IMR-90 (cell line): ENCODE measurements at regions not wholly inside any gene's neighbourhood (a gene's known extent, or its start where the extent isn't known, plus 50 kb on each side); places are given as distances from the start of the nearest gene placed in this dataset.

Source experiments
- ATAC-seq: fragments of 200-7000 bp; cut with Tn5 transposase; 2 replicates; pipeline ENCODE4 v1.9.1; 2020; ENCODE audit warnings: low read depth, mild to moderate bottlenecking, moderate library complexity
- BruUV-seq: library from RNA; stranded (reverse); fragments of 400-500 nt; replicated peaks from 2 replicates; lab custom pipeline; 2021; lab: Mats Ljungman, UMichigan
- CTCF ChIA-PET: fragments of 300-600 bp; formaldehyde crosslinking; extraction: SDS; loops from one replicate; lab custom pipeline; 2021; ENCODE audit warnings: antibody characterized with exemption; lab: Yijun Ruan, JAX
- POLR2A ChIA-PET: fragments of 300-600 bp; sonication (Branson Sonifier 250); formaldehyde crosslinking; loops from one replicate; lab custom pipeline; 2022; ENCODE audit warnings: antibody characterized with exemption; ENCODE audit not compliant: unreplicated experiment; lab: Charles Lee
- DNase-seq: peaks from one replicate; pipeline ENCODE4 v3.0.0; 2013
- H2AFZ ChIP-seq: replicated peaks from 2 replicates; pipeline ENCODE3; 2013; ENCODE audit warnings: low read length, mild to moderate bottlenecking; ENCODE audit not compliant: poor library complexity
- H2AK5ac ChIP-seq: 2 replicates; pipeline ENCODE4 v1.6.1; 2013; ENCODE audit warnings: low read depth, low read length, inconsistent platforms
- H2AK9ac ChIP-seq: replicated peaks from 2 replicates; pipeline ENCODE3; 2013; ENCODE audit warnings: mild to moderate bottlenecking, low read depth, low read length, moderate library complexity; ENCODE audit not compliant: poor library complexity
- H2BK120ac ChIP-seq: 2 replicates; pipeline ENCODE4 v1.6.1; 2013; ENCODE audit warnings: low read depth, low read length, inconsistent platforms
- H2BK15ac ChIP-seq: 3 replicates; pipeline ENCODE4 v1.6.1; 2013; ENCODE audit warnings: low read depth, low read length, inconsistent platforms
- H2BK20ac ChIP-seq: 2 replicates; pipeline ENCODE4 v1.6.1; 2013; ENCODE audit warnings: low read depth, mild to moderate bottlenecking, inconsistent platforms, low read length, moderate library complexity
- H2BK5ac ChIP-seq: 2 replicates; pipeline ENCODE4 v1.6.1; 2013; ENCODE audit warnings: mild to moderate bottlenecking, low read depth, low read length, inconsistent platforms; ENCODE audit not compliant: poor library complexity, severe bottlenecking
- H3K14ac ChIP-seq: replicated peaks from 2 replicates; pipeline ENCODE4 v1.6.1; 2013; ENCODE audit warnings: low read depth, low read length, inconsistent platforms
- H3K18ac ChIP-seq: 2 replicates; pipeline ENCODE4 v1.6.1; 2013; ENCODE audit warnings: low read depth, low read length, control low read depth
- H3K23ac ChIP-seq: 2 replicates; pipeline ENCODE4 v1.6.1; 2013; ENCODE audit warnings: low read depth, low read length, inconsistent platforms
- H3K27ac ChIP-seq: 2 replicates; pipeline ENCODE4 v1.5.1; 2013; ENCODE audit warnings: mild to moderate bottlenecking, control low read depth, low read length; ENCODE audit not compliant: insufficient read depth
- H3K27me3 ChIP-seq: 2 replicates; pipeline ENCODE4 v1.6.1; 2013; ENCODE audit warnings: low read length; ENCODE audit not compliant: control insufficient read depth, insufficient read depth
- H3K36me3 ChIP-seq: 2 replicates; pipeline ENCODE4 v1.6.1; 2013; ENCODE audit warnings: low read length, mixed read lengths; ENCODE audit not compliant: control insufficient read depth, insufficient read depth
- H3K4ac ChIP-seq: 2 replicates; pipeline ENCODE4 v1.6.1; 2013; ENCODE audit warnings: low read depth, low read length, inconsistent platforms
- H3K4me1 ChIP-seq: 2 replicates; pipeline ENCODE4 v1.6.1; 2013; ENCODE audit warnings: low read length, mixed read lengths; ENCODE audit not compliant: control insufficient read depth, insufficient read depth
- H3K4me2 ChIP-seq: 2 replicates; pipeline ENCODE4 v1.6.1; 2013; ENCODE audit warnings: low read depth, mild to moderate bottlenecking, control low read depth, low read length, moderate library complexity
- H3K4me3 ChIP-seq: 2 replicates; pipeline ENCODE4 v1.5.1; 2013; ENCODE audit warnings: low read depth, mild to moderate bottlenecking, control low read depth, low read length, moderate library complexity; ENCODE audit not compliant: insufficient read depth
- H3K56ac ChIP-seq: 2 replicates; pipeline ENCODE4 v1.6.1; 2013; ENCODE audit warnings: low read length, inconsistent platforms; ENCODE audit not compliant: insufficient read depth; ENCODE audit errors: extremely low read depth
- H3K79me1 ChIP-seq, 2 experiments: 2 replicates each; pipeline ENCODE4 v1.6.1; 2013; ENCODE audit warnings: low read length in 2 of 2, inconsistent platforms in 1 of 2, low read depth in 1 of 2
- H3K9ac ChIP-seq: 2 replicates; pipeline ENCODE4 v1.6.1; 2013; ENCODE audit warnings: low read depth, low read length, control low read depth
- H3K9me1 ChIP-seq: 2 replicates; pipeline ENCODE4 v1.6.1; 2013; ENCODE audit warnings: low read length, inconsistent platforms; ENCODE audit not compliant: insufficient read depth
- H3K9me3 ChIP-seq: 2 replicates; pipeline ENCODE4 v1.6.1; 2013; ENCODE audit warnings: low read length; ENCODE audit not compliant: control insufficient read depth, insufficient read depth
- H4K20me1 ChIP-seq: 2 replicates; pipeline ENCODE4 v1.6.1; 2013; ENCODE audit warnings: low read length, inconsistent platforms; ENCODE audit not compliant: insufficient read depth
- H4K5ac ChIP-seq: 2 replicates; pipeline ENCODE4 v1.6.1; 2013; ENCODE audit warnings: mild to moderate bottlenecking, low read depth, low read length, control low read depth
- H4K8ac ChIP-seq, 2 experiments: 2 replicates each; pipeline ENCODE4 v1.6.1; 2013; ENCODE audit warnings: low read depth in 2 of 2, low read length in 2 of 2, control low read depth in 1 of 2, inconsistent platforms in 1 of 2
- H4K91ac ChIP-seq: 2 replicates; pipeline ENCODE4 v1.6.1; 2013; ENCODE audit warnings: low read depth, low read length, inconsistent platforms; ENCODE audit not compliant: insufficient read depth
- BHLHE40 ChIP-seq: fragments of 150-350 bp; IDR thresholded peaks from 2 replicates; pipeline ENCODE4 v1.6.1; 2016; ENCODE audit warnings: mild to moderate bottlenecking, low read depth, low read length
- NFE2L2 ChIP-seq: fragments of 150-350 bp; IDR thresholded peaks from 2 replicates; pipeline ENCODE4 v1.6.1; 2016; ENCODE audit warnings: low read depth, mild to moderate bottlenecking, low read length
- RFX5 ChIP-seq: IDR thresholded peaks from 2 replicates; pipeline ENCODE4 v1.8.0; 2012; ENCODE audit warnings: low read depth, mild to moderate bottlenecking, low read length, moderate library complexity
- WGBS, 2 experiments: methylation state at CpG; one replicate each; pipeline versions ENCODE4 v1.1.5 to v1.1.7; 2013; ENCODE audit warnings: missing lambda C conversion rate in 2 of 2; ENCODE audit not compliant: insufficient read length in 1 of 2; ENCODE audit errors: extremely low coverage in 2 of 2; 5-methylcytosine and 5-hydroxymethylcytosine counted together
- dilution Hi-C: fragments of 300-500 bp; cut with HindIII; formaldehyde crosslinking; loops from one replicate; pipeline ENCODE4 v1.14.3; 2018; ENCODE audit warnings: low sequenced_read_pairs; ENCODE audit not compliant: unreplicated experiment
- in situ Hi-C: fragments of 300-500 bp; cut with MboI; formaldehyde crosslinking; loops from 3 replicates; pipeline ENCODE4 v1.14.3; 2019; ENCODE audit warnings: low sequenced_read_pairs, inconsistent platforms, mixed read lengths
- intact Hi-C: fragments of 100-400 bp; cut with micrococcal nuclease; formaldehyde crosslinking; loops from 2 replicates; pipeline ENCODE4 v1.10.0; 2022

DNA sequence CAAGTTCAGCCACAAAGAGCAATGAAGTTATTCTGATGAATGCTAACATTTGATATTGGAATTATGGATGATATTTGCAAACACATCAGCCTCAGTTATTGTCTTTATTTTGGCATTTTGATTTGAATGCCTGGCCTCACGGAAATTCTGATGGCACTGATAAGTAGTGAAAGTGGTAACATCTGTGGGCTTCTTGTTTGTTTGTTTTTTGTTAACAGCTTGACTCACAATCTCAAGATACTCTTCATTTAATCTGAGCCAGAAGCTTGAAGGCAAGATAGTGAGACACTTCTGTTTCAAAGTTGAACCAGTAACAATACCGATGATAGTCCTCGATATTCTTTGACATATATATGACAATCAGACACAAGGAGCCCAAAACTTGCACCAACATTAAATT is 182.9 kb upstream of the NFIA start:
- TF ChIP-seq BHLHE40: no peak
- TF ChIP-seq NFE2L2: no peak
- TF ChIP-seq RFX5: no peak
- ChIA-PET CTCF (no interaction called here), POLR2A (no interaction called here)
- Histone ChIP-seq H3K23ac (no peak overlapping the region), H2AFZ (no peak overlapping the region), H3K27me3 (no peaks in the 10 kb centered on the region), H3K18ac (no peak overlapping the region), H2BK5ac (no peak overlapping the region), H3K56ac (no peak overlapping the region), H2AK5ac (no peak overlapping the region), H3K9ac (no peak overlapping the region), H3K27ac (no peak overlapping the region), H3K4ac (no peak overlapping the region), H3K14ac (no peak overlapping the region), H4K20me1 (no peaks in the 10 kb centered on the region), H3K9me3 (no peaks in the 10 kb centered on the region), H3K36me3 (no peaks in the 10 kb centered on the region), H2BK20ac (no peak overlapping the region), H2BK15ac (no peak overlapping the region), H3K4me2 (no peak overlapping the region), H2BK120ac (no peak overlapping the region), H2AK9ac (no peak overlapping the region), H3K9me1 (no peaks in the 10 kb centered on the region), H3K4me1 (no peaks in the 10 kb centered on the region), H3K79me1 (no peaks in the 10 kb centered on the region), H3K4me3 (no peak overlapping the region), H4K91ac (no peak overlapping the region), H4K5ac (no peak overlapping the region), H4K8ac (no peak overlapping the region)
- dilution Hi-C loops (no loop called here), in situ Hi-C loops (no loop called here), intact Hi-C loops (no loop called here)
- BruUV-seq: no TSS peak
- ATAC-seq (no peak), DNase-seq (no peak)
- WGBS, 2 experiments: no CpG with 5 or more reads among the region's 3 CpGs
